Adrenal gland (tissue), 5 donors: ENCODE measurements at regions not wholly inside any gene's neighbourhood (a gene's known extent, or its start where the extent isn't known, plus 50 kb on each side); places are given as distances from the start of the nearest gene placed in this dataset.

Experiments used
- POLR2A ChIP-seq, 2 donors: fragments of 450-650 bp; IDR thresholded peaks; one replicate each; pipeline ENCODE4 v1.6.1; 2017; ENCODE audit warnings: antibody characterized with exemption in 2 of 2, mild to moderate bottlenecking in 2 of 2, moderate library complexity in 1 of 2
- TF ChIP-seq, protein P1 (sequence below), 6 experiments: fragments of 450-650 bp in 4 of 6; fragments of 200-600 bp in 2 of 6; sonication (generic) in 1 of 6; IDR thresholded peaks; 1 replicate in 5 of 6; 2 replicates in 1 of 6; pipeline versions ENCODE4 v1.5.1 to v1.8.0; 2016 to 2021; ENCODE audit warnings: antibody characterized with exemption in 6 of 6, mild to moderate bottlenecking in 2 of 6, moderate library complexity in 1 of 6
- donor health status: DM: no; HTN: no; CAD: no.

DNA sequence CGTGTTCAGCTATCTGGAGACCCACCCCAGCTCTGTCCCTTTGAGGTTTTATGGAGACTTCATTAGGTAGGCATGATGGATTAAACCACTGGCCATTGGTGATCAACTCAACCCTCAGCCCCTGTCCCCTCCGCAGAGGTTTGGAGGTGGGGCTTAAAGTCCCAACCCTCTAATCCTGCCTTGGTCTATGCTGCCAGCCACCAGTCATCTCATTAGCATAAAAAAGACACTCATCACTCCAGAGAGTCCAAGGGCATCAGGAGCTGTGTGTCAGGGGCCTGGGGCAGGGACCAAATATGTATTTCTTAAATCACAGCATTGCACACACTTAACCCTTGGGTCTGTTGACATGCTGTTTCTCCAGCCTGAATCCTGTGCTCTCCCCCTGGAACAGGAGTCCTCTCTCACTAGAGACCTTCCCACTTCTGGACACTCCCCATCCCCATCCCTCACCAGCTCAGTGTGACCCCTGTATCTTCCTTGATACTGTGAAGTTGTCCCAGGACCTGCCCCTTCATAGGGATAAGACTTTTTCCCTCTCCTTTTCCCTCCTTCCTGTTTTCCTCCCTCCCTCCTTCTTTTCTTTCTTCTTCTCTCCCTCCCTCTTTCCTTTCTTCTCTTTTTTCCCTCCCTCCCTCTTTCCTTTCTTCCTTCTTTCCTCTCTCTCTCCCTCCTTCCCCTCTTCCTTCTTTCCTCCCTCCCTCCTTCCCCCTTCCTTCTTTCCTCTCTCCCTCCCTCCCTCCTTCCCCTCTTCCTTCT is 54.7 kb upstream of the CLMN start:
- TF ChIP-seq, protein P1, sequence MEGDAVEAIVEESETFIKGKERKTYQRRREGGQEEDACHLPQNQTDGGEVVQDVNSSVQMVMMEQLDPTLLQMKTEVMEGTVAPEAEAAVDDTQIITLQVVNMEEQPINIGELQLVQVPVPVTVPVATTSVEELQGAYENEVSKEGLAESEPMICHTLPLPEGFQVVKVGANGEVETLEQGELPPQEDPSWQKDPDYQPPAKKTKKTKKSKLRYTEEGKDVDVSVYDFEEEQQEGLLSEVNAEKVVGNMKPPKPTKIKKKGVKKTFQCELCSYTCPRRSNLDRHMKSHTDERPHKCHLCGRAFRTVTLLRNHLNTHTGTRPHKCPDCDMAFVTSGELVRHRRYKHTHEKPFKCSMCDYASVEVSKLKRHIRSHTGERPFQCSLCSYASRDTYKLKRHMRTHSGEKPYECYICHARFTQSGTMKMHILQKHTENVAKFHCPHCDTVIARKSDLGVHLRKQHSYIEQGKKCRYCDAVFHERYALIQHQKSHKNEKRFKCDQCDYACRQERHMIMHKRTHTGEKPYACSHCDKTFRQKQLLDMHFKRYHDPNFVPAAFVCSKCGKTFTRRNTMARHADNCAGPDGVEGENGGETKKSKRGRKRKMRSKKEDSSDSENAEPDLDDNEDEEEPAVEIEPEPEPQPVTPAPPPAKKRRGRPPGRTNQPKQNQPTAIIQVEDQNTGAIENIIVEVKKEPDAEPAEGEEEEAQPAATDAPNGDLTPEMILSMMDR (IDR thresholded peaks at IDR 0.05): no peak
- no peak for TF ChIP-seq POLR2A (IDR thresholded peaks at IDR 0.05)
